ENCODE measurements at regions not wholly inside any gene's neighbourhood (a gene's known extent, or its start where the extent isn't known, plus 50 kb on each side); places are given as distances from the start of the nearest gene placed in this dataset.
"Not testable (repeated sequence)": the region's sequence is repeated elsewhere in the genome, so short reads cannot be mapped to it uniquely, and the experiment has no call there.

DNA sequence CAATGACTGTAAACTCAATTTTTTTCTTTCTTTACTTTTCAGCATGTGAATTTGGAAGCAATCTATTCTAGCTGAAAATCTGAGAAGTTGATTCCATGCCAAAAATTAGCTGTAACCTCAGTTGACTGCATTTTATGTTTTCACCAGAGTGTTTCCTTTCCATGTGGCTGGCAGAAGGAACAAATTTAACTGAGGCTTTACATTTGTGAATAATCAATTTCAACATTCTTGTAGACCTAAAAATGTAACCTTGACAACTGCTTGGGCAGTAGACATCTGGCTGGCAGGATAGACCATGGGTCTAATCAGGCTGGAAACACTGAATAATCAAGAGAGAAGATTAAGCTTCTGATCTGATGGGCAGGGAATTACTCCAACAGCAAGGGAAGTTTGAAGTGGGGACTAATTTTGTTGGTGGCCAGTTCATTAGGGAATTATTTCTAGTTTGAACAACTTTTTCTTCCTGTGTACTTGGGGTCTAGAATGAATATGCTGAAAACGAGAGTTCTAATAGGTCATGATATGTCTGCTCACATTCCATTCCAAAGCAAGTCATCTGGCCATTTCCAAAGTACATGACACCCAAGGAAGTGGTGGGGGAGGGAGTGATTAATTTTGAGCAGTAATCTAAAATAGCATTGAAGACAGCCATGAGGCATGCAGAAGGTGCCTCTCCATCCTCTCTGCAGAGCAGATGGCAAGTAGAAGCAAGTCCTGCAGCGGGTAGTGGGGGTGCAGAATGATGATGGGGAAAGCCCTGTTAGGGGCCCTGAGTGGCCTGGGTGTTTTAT lies 68.2 kb downstream of the ATP23 start:
- no peak for DNase-seq

GRCh38 chr12:58011676-58012075 lies 70.3 kb downstream of the ATP23 start:
- no peak for DNase-seq

- DNase-seq, result not testable (repeated sequence)
Measured at GRCh38 chr12:58022379-58023020, 81.1 kb downstream of the ATP23 start.

- no peak for DNase-seq
Measured at GRCh38 chr12:58025431-58025830, 84.1 kb downstream of the ATP23 start.

DNA sequence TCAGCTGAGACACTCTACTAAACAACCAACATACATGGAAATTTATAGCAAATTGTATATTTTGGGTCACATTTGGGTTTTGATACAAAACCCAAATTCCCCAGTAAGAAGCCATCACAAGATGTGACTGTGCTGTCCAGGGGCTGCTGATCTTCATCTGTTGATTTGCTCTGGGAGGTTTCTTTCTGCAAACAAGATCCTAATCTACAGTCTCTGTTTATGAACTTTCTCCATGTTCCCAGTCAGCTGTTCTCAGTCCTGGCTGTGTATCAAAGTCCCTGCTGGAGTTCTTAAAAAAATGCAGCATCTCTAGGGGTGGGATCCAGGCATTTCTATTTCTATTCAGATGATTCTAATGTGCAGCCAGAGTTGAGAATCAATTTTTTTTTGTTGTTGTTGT lies 85.1 kb downstream of the ATP23 start:
- no peak for DNase-seq

GRCh38 chr12:58026897-58027891 lies 85.8 kb downstream of the ATP23 start:
- DNase-seq, result no peak

- no peak for DNase-seq
Measured at GRCh38 chr12:58028294-58028693, 86.9 kb downstream of the ATP23 start.

DNA sequence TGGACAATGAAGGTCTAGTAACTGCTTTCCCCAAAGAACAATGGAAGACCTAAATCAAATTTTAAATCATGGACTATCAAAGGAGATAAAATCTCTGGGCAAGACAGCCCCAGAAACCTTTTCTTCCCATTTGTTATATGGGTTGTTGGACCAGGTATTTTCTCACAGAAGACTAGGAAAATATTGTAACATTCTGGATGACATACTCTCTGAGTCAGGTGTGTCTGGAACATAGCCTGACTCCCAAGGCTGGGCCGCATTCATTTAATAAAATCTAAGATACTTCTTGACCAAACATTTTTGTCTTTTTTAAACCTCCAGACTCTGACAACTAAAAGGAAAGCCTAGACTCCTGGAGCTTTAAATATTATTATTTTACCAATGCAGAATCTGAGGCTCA lies 87.9 kb downstream of the ATP23 start:
- no peak for DNase-seq

DNA sequence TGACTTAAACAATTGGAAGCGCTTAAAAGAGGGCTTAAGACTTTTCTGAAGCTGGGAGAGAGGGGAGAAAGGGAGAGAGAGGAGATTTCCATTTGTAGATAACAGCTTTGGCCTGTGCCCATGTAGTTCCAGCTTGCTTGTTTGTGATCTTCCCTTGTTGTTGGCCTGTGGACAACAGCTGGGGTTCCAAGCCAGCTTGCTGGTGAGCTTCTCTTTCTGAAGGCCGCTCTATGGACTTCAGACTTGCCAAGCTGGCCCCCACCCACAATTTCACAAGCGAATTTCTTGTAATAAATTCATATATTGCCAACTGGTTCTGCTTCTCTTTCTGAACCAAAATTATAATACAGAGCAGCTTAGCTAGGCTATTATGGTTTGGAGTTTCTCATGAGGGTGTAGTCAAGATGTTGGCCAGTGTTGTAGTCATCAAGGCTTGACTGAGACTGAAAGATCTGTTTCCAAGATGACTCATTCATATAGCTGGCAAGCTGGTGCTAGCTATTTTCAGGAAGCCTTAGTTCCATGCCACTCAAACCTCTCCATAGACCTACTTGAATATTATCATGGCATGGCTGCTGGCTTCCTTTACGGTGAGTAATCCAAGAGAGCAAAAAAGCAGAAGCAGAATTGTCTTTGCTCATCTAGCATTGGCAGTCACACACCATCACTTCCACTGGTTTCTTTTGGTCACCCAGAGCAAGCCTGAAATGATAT lies 89.4 kb downstream of the ATP23 start:
- DNase-seq, result no peak

GRCh38 chr12:58032156-58032555 lies 90.8 kb downstream of the ATP23 start:
- DNase-seq, result no peak

- no peak for DNase-seq
Measured at GRCh38 chr12:58033831-58034230, 92.5 kb downstream of the ATP23 start.

GRCh38 chr12:58034311-58034710 lies 92.9 kb downstream of the ATP23 start:
- DNase-seq, result no peak

DNA sequence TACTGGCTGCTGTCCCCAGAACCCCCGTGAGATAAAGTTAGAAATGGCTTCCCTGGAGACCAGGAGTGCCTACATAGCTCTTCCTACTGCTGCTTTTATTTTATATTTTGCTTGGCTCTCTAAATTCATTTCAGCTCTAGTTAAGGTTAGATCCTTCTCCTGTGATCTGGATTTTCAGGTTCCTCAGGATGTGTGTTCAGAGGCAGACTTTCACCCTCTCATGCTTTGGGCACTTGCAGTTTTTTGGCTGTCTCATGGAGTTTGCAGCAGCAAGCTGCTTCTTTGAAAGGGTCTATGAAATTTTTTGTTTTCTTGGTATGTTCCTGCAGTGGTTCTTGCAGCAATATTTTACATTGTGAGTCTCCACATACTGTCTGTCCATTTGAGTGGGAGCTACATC lies 93.3 kb downstream of the ATP23 start:
- DNase-seq, result no peak

DNA sequence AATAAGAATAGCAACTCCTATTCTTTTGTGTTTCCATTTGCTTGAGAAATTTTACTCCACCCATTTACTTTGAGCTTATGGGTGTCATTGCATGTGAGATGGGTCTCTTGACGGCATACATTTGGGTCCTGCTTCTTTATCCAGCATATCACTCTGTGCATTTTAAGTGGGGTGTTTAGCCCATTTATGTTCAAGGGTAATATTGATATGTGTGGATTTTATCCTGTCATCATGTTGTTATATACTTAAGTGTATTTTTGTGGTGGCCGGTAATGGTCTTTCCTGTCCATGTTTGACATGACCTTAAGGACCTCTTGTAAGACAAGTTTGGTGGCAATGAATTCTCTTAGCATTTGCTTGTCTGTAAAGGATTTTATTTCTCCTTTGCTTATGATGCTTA lies 100.1 kb downstream of the ATP23 start:
- DNase-seq, result no peak

DNA sequence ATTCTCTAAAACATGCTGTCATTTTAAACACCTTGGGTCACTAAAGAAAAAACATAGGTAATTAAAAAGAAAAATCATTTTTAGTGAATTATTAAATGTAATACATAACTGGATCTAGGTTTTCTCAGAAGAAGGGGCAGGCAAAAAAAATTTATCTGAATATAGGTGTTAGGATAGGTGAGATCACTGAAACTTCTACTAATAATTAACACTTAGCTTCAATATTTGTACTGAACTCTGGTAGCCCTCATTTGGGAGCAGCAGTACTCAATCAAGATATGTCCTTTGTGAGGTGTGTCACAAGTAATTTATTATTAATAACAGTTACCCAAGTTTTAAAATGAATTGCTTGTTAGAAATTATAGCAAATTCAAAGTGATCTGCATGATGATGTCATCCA lies 103.6 kb downstream of the ATP23 start:
- no peak for DNase-seq

- peak in 1 of 2 donors; percentile 12 for DNase-seq
Measured at GRCh38 chr12:58046271-58046670, 104.9 kb downstream of the ATP23 start.

DNA sequence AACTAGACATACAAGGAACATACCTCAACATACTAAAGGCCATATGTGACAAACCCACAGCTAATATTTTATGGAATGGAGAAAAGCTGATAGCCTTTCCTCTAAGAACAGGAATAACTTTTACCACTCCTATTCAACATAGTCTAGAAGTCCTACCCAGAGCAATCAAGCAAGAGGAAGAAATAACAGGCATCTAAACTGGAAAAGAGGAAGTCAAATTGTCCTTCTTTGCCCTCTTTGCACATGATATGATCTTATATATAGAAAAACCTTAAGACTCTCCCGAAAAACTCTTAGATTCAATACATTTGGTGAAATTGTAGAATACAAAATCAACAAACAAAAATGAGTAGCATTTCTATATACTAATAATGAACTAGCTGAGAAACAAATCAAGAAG lies 110.0 kb downstream of the ATP23 start:
- no peak for DNase-seq

DNA sequence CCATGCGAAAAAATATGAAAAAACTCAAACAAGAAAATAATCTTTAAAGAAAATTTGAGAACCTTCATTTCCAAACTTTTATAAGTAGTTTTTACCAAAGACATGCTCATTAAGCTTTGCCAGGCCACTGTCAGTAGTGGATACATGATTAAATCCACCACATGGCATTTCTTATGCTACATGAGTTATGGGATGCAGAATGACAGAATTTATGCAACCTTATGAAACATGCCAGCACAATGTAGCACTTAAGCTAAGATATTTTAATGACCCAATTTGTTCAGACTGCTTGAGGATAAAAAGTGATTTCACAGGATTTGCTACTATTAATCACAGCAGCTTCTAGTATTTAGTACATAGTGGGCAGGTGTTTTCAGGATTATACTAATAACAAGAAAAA lies 123.3 kb downstream of the ATP23 start:
- DNase-seq, result no peak

- DNase-seq, result no peak
Measured at GRCh38 chr12:58066296-58066695, 124.9 kb downstream of the ATP23 start.

- DNase-seq, result no peak
Measured at GRCh38 chr12:58067610-58068387, 126.4 kb downstream of the ATP23 start.

DNA sequence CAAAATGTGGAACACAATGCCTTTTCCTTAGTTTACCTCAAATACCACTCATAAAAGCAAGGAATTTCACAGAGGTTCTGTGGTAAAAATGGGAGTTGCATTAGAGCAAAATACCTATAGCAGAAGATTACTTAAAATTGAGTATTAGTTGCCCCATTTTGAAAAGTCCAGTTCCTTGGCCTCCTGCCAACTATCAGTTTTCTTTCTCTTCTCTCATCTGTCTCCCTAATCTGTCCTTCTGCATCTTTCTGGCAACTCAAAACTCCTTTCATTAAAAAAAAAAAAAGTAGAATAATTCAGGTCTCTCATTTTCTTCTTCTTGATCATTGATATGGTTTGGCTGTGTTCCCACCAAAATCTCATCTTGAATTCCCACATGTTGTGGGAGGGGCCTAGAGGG lies 127.3 kb downstream of the ATP23 start:
- DNase-seq, result no peak
